ENCODE measurements at regions not wholly inside any gene's neighbourhood (a gene's known extent, or its start where the extent isn't known, plus 50 kb on each side); places are given as distances from the start of the nearest gene placed in this dataset.

DNA sequence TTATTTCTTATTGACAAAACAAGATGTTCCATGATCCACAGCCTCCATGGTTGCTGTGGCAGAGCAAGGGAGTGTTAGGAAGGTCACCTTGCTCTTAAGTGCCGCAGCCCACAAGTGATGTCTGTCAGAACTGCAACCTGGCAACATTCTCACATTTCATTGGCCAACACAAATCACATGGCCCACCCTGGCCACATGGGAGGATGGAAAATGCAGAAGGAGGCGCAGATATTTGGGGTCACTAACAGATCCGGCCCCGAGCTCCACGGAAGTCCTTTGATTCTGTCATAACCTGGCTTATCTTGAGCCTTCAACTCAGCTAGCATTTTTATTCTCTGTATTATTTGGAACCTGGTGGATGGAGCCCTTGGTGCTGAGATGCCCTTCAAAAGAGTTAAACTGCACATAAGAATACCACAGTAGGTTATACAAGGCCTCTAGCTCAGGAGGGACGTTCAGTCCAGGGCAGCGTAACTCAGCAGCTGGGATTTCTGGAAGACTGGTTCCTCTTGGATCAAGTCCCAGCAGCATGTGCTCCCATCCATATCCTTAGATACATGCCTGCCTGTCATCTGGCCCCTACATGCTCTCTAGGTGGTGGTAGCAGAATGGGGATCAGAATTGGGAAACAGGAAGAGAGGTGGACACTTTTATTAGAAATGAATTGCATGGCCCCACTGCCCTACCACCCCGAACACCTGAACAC is 508.1 kb downstream of the HAPSTR1 start:
- TF ChIP-seq EZH2phosphoT487 (IDR thresholded peaks at IDR 0.05; ENCODE audit: insufficient read depth, low read depth) (no peak), EZH2 (IDR thresholded peaks at IDR 0.05; ENCODE audit: insufficient read depth, poor library complexity, severe bottlenecking) (no peak)
